ENCODE measurements at regions not wholly inside any gene's neighbourhood (a gene's known extent, or its start where the extent isn't known, plus 50 kb on each side); places are given as distances from the start of the nearest gene placed in this dataset.

- Mint-ChIP-seq H3K36me3 (ENCODE audit: low read depth) (peaks cover 14% of the 10 kb centered on the region), H3K9me3 (peaks cover 17% of the 10 kb centered on the region), H3K27ac (no peak overlapping the region), H3K4me3 (no peak overlapping the region), H3K4me1 (ENCODE audit: low read depth) (peaks cover 17% of the 10 kb centered on the region), H3K27me3 (ENCODE audit: insufficient read depth) (no peaks in the 10 kb centered on the region)
- intact Hi-C loops (cut with micrococcal nuclease), result no loop called here
- no peak for DNase-seq (ENCODE audit: low spot score)
Observed at GRCh38 chr1:234942879-234943506, 185.6 kb downstream of the TOMM20 start.

GRCh38 chr1:234942012-234942332, 186.7 kb downstream of the TOMM20 start:
- Mint-ChIP-seq H3K27me3 (ENCODE audit: insufficient read depth) (no peaks in the 10 kb centered on the region), H3K4me1 (ENCODE audit: low read depth) (peaks cover 27% of the 10 kb centered on the region), H3K27ac (no peak overlapping the region), H3K9me3 (peaks cover 17% of the 10 kb centered on the region), H3K36me3 (ENCODE audit: low read depth) (peaks cover 12% of the 10 kb centered on the region), H3K4me3 (no peak overlapping the region)
- no peak for DNase-seq (ENCODE audit: low spot score)
- intact Hi-C loops (cut with micrococcal nuclease), result no loop called here

GRCh38 chr1:234941321-234942011, 187.2 kb downstream of the TOMM20 start:
- DNase-seq (ENCODE audit: low spot score), result no peak
- no peaks in the 10 kb centered on the region for H3K27me3 Mint-ChIP-seq (ENCODE audit: insufficient read depth)
- no peak overlapping the region for H3K27ac Mint-ChIP-seq
- H3K4me3 Mint-ChIP-seq, result no peak overlapping the region
- H3K9me3 Mint-ChIP-seq, result peaks cover 17% of the 10 kb centered on the region
- peaks cover 32% of the 10 kb centered on the region for H3K4me1 Mint-ChIP-seq (ENCODE audit: low read depth)
- intact Hi-C loops (cut with micrococcal nuclease), result no loop called here
- H3K36me3 Mint-ChIP-seq (ENCODE audit: low read depth), result peaks cover 12% of the 10 kb centered on the region

- no peaks in the 10 kb centered on the region for H3K27me3 Mint-ChIP-seq (ENCODE audit: insufficient read depth)
- no peak overlapping the region for H3K27ac Mint-ChIP-seq
- peaks cover 17% of the 10 kb centered on the region for H3K9me3 Mint-ChIP-seq
- DNase-seq (ENCODE audit: low spot score), result no peak
- H3K4me1 Mint-ChIP-seq (ENCODE audit: low read depth), result peaks cover 32% of the 10 kb centered on the region
- intact Hi-C loops (cut with micrococcal nuclease), result no loop called here
- H3K4me3 Mint-ChIP-seq, result no peak overlapping the region
- peaks cover 11% of the 10 kb centered on the region for H3K36me3 Mint-ChIP-seq (ENCODE audit: low read depth)
Observed at GRCh38 chr1:234940841-234941240, 187.8 kb downstream of the TOMM20 start.

GRCh38 chr1:234938924-234939323, 189.7 kb downstream of the TOMM20 start:
- Mint-ChIP-seq H3K36me3 (ENCODE audit: low read depth) (peaks cover 4% of the 10 kb centered on the region), H3K4me1 (ENCODE audit: low read depth) (peaks cover 26% of the 10 kb centered on the region), H3K4me3 (no peak overlapping the region), H3K9me3 (peaks cover 7% of the 10 kb centered on the region), H3K27ac (no peak overlapping the region), H3K27me3 (ENCODE audit: insufficient read depth) (no peaks in the 10 kb centered on the region)
- DNase-seq (ENCODE audit: low spot score), result no peak
- intact Hi-C loops (cut with micrococcal nuclease), result no loop called here

- H3K4me1 Mint-ChIP-seq (ENCODE audit: low read depth), result peaks cover 33% of the 10 kb centered on the region
- intact Hi-C loops (cut with micrococcal nuclease), result no loop called here
- H3K27ac Mint-ChIP-seq, result peak overlapping the region; percentile 0
- H3K9me3 Mint-ChIP-seq, result no peaks in the 10 kb centered on the region
- H3K36me3 Mint-ChIP-seq (ENCODE audit: low read depth), result no peaks in the 10 kb centered on the region
- no peak overlapping the region for H3K4me3 Mint-ChIP-seq
- no peak for DNase-seq (ENCODE audit: low spot score)
- no peaks in the 10 kb centered on the region for H3K27me3 Mint-ChIP-seq (ENCODE audit: insufficient read depth)
Observed at GRCh38 chr1:234938135-234938534, 190.5 kb downstream of the TOMM20 start.

GRCh38 chr1:234936612-234937389, 191.8 kb downstream of the TOMM20 start:
- DNase-seq (ENCODE audit: low spot score), result no peak
- no peaks in the 10 kb centered on the region for H3K27me3 Mint-ChIP-seq (ENCODE audit: insufficient read depth)
- intact Hi-C loops (cut with micrococcal nuclease), result no loop called here
- H3K9me3 Mint-ChIP-seq, result no peaks in the 10 kb centered on the region
- H3K4me1 Mint-ChIP-seq (ENCODE audit: low read depth), result peaks cover 47% of the 10 kb centered on the region
- no peak overlapping the region for H3K4me3 Mint-ChIP-seq
- no peaks in the 10 kb centered on the region for H3K36me3 Mint-ChIP-seq (ENCODE audit: low read depth)
- H3K27ac Mint-ChIP-seq, result peak overlapping the region; percentile 11

GRCh38 chr1:234934611-234935033, 194.0 kb downstream of the TOMM20 start:
- Mint-ChIP-seq H3K9me3 (no peaks in the 10 kb centered on the region), H3K4me3 (no peak overlapping the region), H3K4me1 (ENCODE audit: low read depth) (peaks cover 57% of the 10 kb centered on the region), H3K27ac (no peak overlapping the region), H3K27me3 (ENCODE audit: insufficient read depth) (no peaks in the 10 kb centered on the region), H3K36me3 (ENCODE audit: low read depth) (no peaks in the 10 kb centered on the region)
- DNase-seq (ENCODE audit: low spot score), result no peak
- intact Hi-C loops (cut with micrococcal nuclease), result no loop called here

GRCh38 chr1:234933475-234933874, 195.2 kb downstream of the TOMM20 start:
- intact Hi-C loops (cut with micrococcal nuclease), result loop anchor here (1.0 kb wide), 1 partner anchor 29 kb away; no protein-coding TSS in a partner anchor
- H3K4me3 Mint-ChIP-seq, result peak overlapping the region; percentile 16
- DNase-seq (ENCODE audit: low spot score), result no peak
- no peaks in the 10 kb centered on the region for H3K36me3 Mint-ChIP-seq (ENCODE audit: low read depth)
- H3K27me3 Mint-ChIP-seq (ENCODE audit: insufficient read depth), result no peaks in the 10 kb centered on the region
- peaks cover 68% of the 10 kb centered on the region for H3K4me1 Mint-ChIP-seq (ENCODE audit: low read depth)
- no peaks in the 10 kb centered on the region for H3K9me3 Mint-ChIP-seq
- peak overlapping the region; percentile 78 for H3K27ac Mint-ChIP-seq

GRCh38 chr1:234932511-234933430, 195.9 kb downstream of the TOMM20 start:
- no peak for DNase-seq (ENCODE audit: low spot score)
- Mint-ChIP-seq H3K4me1 (ENCODE audit: low read depth) (peaks cover 68% of the 10 kb centered on the region), H3K36me3 (ENCODE audit: low read depth) (peaks cover 2% of the 10 kb centered on the region), H3K9me3 (no peaks in the 10 kb centered on the region), H3K4me3 (peak overlapping the region; percentile 16), H3K27me3 (ENCODE audit: insufficient read depth) (no peaks in the 10 kb centered on the region), H3K27ac (peak overlapping the region; percentile 78)
- intact Hi-C loops (cut with micrococcal nuclease), result loop anchor here (1.0 kb wide), 1 partner anchor 30 kb away; no protein-coding TSS in a partner anchor

- Mint-ChIP-seq H3K27ac (peak overlapping the region; percentile 9), H3K4me1 (ENCODE audit: low read depth) (peaks cover 68% of the 10 kb centered on the region), H3K4me3 (no peak overlapping the region), H3K9me3 (no peaks in the 10 kb centered on the region), H3K27me3 (ENCODE audit: insufficient read depth) (no peaks in the 10 kb centered on the region), H3K36me3 (ENCODE audit: low read depth) (peaks cover 2% of the 10 kb centered on the region)
- no peak for DNase-seq (ENCODE audit: low spot score)
- intact Hi-C loops (cut with micrococcal nuclease), result no loop called here
Observed at GRCh38 chr1:234932106-234932505, 196.5 kb downstream of the TOMM20 start.

GRCh38 chr1:234931404-234931973, 197.1 kb downstream of the TOMM20 start:
- Mint-ChIP-seq H3K4me3 (no peak overlapping the region), H3K27ac (peak overlapping the region; percentile 27), H3K4me1 (ENCODE audit: low read depth) (peaks cover 68% of the 10 kb centered on the region), H3K36me3 (ENCODE audit: low read depth) (peaks cover 2% of the 10 kb centered on the region), H3K9me3 (no peaks in the 10 kb centered on the region), H3K27me3 (ENCODE audit: insufficient read depth) (no peaks in the 10 kb centered on the region)
- DNase-seq (ENCODE audit: low spot score), result no peak
- intact Hi-C loops (cut with micrococcal nuclease), result no loop called here
